ENCODE measurements at regions not wholly inside any gene's neighbourhood (a gene's known extent, or its start where the extent isn't known, plus 50 kb on each side); places are given as distances from the start of the nearest gene placed in this dataset.

DNA sequence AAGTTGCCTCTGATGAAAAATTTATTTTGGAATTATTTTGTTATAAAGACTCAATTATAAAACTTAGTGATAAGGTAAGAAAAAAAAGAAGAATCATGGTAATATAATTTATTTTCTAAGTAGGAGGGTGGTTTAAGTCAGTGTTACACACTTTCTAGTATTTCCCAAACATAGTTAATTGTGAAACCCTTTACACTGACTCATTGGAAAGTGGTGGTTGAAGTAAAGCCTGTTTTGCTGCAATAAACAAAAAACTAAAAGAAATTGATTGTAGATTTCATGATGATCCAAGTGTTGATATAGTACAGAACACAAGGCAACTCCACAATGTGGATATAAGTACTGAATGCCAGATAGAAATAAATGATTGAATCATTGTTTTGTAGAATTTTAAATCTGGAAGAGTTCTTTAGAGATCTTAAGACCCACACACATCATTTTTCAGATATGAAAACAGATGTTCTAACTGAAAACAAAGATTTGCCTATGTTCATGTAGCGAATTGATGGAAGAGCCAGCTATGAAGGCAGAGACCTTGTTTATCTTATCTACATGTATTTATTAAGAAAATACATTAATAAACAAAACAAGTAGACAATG lies 539.8 kb downstream of the PRELID2 start:
- Histone ChIP-seq H3K79me2 (ENCODE audit: low read length) (no peaks in the 10 kb centered on the region), H3K4me1 (ENCODE audit: low read length) (no peaks in the 10 kb centered on the region), H4K20me1 (ENCODE audit: insufficient read depth, low read depth, low read length) (no peaks in the 10 kb centered on the region), H2AFZ (ENCODE audit: low read length) (no peak overlapping the region), H3K4me3 (ENCODE audit: low read length) (no peak overlapping the region), H3K27me3 (ENCODE audit: low read length) (no peaks in the 10 kb centered on the region), H3K9me2 (replicated peaks; ENCODE audit: insufficient read depth, low read length) (no peaks in the 10 kb centered on the region), H3K9me3 (ENCODE audit: low read length) (no peaks in the 10 kb centered on the region), H3K9ac (ENCODE audit: low read length) (no peak overlapping the region), H3K36me3 (ENCODE audit: insufficient read depth, low read length) (no peaks in the 10 kb centered on the region), H3K4me2 (ENCODE audit: low read depth, low read length, poor library complexity, severe bottlenecking) (no peak overlapping the region), H3K27ac (ENCODE audit: low read length) (no peak overlapping the region)
- DNase-seq, result no peak

DNA sequence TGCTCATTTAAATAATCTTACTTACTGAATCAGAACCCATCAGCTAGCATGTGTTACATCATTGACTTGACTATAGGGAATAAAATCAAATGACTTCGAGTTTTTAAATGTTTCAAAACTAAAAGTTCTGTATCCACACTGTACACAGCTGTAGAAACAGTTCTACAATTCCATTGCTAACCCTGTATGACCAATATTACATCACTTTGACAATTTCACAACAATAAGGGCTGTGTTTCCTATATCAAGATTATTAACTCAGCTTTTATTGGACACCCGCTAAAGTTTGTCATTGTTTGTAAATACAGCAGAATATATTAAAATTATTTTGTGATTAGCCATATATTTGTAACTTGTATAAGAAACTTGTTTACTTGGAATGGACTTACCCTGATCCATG lies 540.8 kb downstream of the PRELID2 start:
- no peaks in the 10 kb centered on the region for H3K4me1 ChIP-seq (ENCODE audit: low read length)
- no peaks in the 10 kb centered on the region for H3K27me3 ChIP-seq (ENCODE audit: low read length)
- no peaks in the 10 kb centered on the region for H3K36me3 ChIP-seq (ENCODE audit: insufficient read depth, low read length)
- H3K9me2 ChIP-seq (replicated peaks; ENCODE audit: insufficient read depth, low read length), result no peaks in the 10 kb centered on the region
- no peak for DNase-seq
- no peak overlapping the region for H3K4me3 ChIP-seq (ENCODE audit: low read length)
- no peak overlapping the region for H3K4me2 ChIP-seq (ENCODE audit: low read depth, low read length, poor library complexity, severe bottlenecking)
- H3K79me2 ChIP-seq (ENCODE audit: low read length), result no peaks in the 10 kb centered on the region
- no peaks in the 10 kb centered on the region for H3K9me3 ChIP-seq (ENCODE audit: low read length)
- H4K20me1 ChIP-seq (ENCODE audit: insufficient read depth, low read depth, low read length), result no peaks in the 10 kb centered on the region
- H3K27ac ChIP-seq (ENCODE audit: low read length), result no peak overlapping the region
- H3K9ac ChIP-seq (ENCODE audit: low read length), result no peak overlapping the region
- H2AFZ ChIP-seq (ENCODE audit: low read length), result no peak overlapping the region

DNA sequence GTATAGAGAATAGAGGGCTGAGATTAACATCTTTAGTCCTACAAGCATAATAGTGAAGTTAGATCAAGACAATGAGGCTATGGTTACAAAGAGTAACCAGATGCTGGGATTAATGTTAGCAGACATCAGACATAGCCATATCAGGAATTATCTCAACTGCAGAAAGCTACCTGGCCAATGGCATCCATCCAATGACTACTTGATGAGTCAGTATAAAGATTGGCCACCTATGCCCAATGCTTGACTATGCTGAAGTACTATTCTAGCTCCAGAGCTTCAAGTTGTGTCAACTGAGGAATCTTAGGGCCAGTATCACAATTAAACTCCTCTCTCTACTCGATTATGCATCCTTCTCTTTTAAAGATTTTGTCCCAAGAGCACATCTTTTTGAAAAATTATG lies 541.4 kb downstream of the PRELID2 start:
- Histone ChIP-seq H3K27ac (ENCODE audit: low read length) (no peak overlapping the region), H3K36me3 (ENCODE audit: insufficient read depth, low read length) (no peaks in the 10 kb centered on the region), H3K79me2 (ENCODE audit: low read length) (no peaks in the 10 kb centered on the region), H3K9me2 (replicated peaks; ENCODE audit: insufficient read depth, low read length) (no peaks in the 10 kb centered on the region), H3K9me3 (ENCODE audit: low read length) (no peaks in the 10 kb centered on the region), H3K4me2 (ENCODE audit: low read depth, low read length, poor library complexity, severe bottlenecking) (no peak overlapping the region), H3K4me3 (ENCODE audit: low read length) (no peak overlapping the region), H4K20me1 (ENCODE audit: insufficient read depth, low read depth, low read length) (no peaks in the 10 kb centered on the region), H2AFZ (ENCODE audit: low read length) (no peak overlapping the region), H3K4me1 (ENCODE audit: low read length) (no peaks in the 10 kb centered on the region), H3K9ac (ENCODE audit: low read length) (no peak overlapping the region), H3K27me3 (ENCODE audit: low read length) (no peaks in the 10 kb centered on the region)
- DNase-seq, result no peak

DNA sequence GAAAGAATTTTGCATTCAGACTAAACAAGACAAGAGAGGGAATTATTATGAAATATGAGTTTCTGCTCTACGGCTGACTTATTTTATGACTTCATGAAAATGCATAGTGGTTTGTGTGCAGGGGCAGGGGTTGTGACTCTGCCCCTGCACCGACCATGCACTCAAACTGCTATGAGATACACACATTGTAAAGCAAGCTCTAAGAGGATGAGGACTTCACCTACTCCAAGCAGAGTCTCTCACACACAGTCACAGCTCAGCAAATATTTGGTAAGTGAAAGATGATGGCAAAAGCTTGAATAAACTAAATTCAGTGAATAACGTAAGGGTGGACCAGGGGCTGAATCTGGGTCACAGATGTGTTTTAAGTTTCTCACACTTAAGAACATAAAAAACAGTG lies 542.9 kb downstream of the PRELID2 start:
- Histone ChIP-seq H4K20me1 (ENCODE audit: insufficient read depth, low read depth, low read length) (no peaks in the 10 kb centered on the region), H3K27me3 (ENCODE audit: low read length) (no peaks in the 10 kb centered on the region)

DNA sequence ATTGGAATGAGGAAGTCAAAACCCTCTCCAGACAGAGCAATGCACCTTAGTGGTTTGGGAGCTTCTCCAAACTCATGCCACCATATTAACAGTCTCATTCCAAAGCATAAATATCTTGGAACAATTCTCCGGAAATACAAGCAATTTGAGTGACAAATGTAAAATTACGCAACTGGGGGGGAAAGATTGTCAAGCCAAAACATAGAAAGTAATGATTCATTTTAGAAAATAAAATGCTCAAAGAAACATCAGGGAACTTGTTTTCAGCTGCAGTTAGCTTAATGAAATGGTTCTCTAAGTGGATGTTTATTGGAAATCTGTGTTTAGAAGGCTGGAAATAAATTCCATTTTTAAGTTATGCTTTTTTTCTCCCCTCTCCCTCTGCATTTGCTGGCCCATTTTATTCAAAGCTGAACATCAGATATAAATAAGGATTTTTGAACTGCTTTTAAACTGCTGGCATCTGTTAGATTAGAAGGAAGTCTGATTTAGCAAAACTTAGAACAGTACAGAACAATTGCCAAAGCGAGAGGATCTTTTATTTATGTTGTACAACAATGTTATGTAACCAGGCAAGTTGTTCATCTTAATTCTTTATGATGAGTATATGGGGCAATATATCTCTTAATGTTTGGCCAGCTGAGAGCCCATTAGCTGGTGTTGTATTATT lies 551.9 kb downstream of the PRELID2 start:
- DNase-seq, result no peak
- Histone ChIP-seq H2AFZ (ENCODE audit: low read length) (no peak overlapping the region), H3K9me3 (ENCODE audit: low read length) (no peaks in the 10 kb centered on the region), H3K4me1 (ENCODE audit: low read length) (no peaks in the 10 kb centered on the region), H3K27me3 (ENCODE audit: low read length) (no peaks in the 10 kb centered on the region), H3K36me3 (ENCODE audit: insufficient read depth, low read length) (no peaks in the 10 kb centered on the region), H3K27ac (ENCODE audit: low read length) (no peak overlapping the region), H4K20me1 (ENCODE audit: insufficient read depth, low read depth, low read length) (no peaks in the 10 kb centered on the region), H3K4me2 (ENCODE audit: low read depth, low read length, poor library complexity, severe bottlenecking) (no peak overlapping the region), H3K9me2 (replicated peaks; ENCODE audit: insufficient read depth, low read length) (no peaks in the 10 kb centered on the region), H3K4me3 (ENCODE audit: low read length) (no peak overlapping the region), H3K9ac (ENCODE audit: low read length) (no peak overlapping the region), H3K79me2 (ENCODE audit: low read length) (no peaks in the 10 kb centered on the region)

More for the DNA sequence above, 542.9 kb downstream of the PRELID2 start:
- Histone ChIP-seq H3K79me2 (ENCODE audit: low read length) (no peaks in the 10 kb centered on the region), H3K36me3 (ENCODE audit: insufficient read depth, low read length) (no peaks in the 10 kb centered on the region), H3K4me3 (ENCODE audit: low read length) (no peak overlapping the region), H3K9ac (ENCODE audit: low read length) (no peak overlapping the region), H3K4me2 (ENCODE audit: low read depth, low read length, poor library complexity, severe bottlenecking) (no peak overlapping the region), H3K4me1 (ENCODE audit: low read length) (no peaks in the 10 kb centered on the region), H3K9me2 (replicated peaks; ENCODE audit: insufficient read depth, low read length) (no peaks in the 10 kb centered on the region), H3K27ac (ENCODE audit: low read length) (no peak overlapping the region), H3K9me3 (ENCODE audit: low read length) (no peaks in the 10 kb centered on the region), H2AFZ (ENCODE audit: low read length) (no peak overlapping the region)
- DNase-seq, result no peak

DNA sequence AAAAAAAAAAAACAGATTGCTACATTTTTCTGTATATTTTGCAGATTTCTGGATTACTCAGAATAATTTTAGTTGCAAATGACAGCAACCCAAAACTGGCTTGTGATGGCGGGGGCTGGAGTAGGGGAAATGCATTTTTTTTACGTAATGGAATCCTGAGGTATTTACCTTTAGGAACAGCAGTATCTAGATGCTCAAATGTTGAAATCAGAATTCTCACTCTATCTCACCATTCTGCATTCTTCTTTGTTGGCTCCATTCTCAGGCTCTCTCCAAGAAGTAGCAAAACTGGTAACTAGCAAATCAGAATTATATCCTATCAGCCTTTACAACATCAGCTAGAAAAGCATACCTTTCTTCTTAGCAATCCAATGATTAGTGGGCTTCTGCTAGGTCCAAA lies 554.3 kb downstream of the PRELID2 start:
- no peak overlapping the region for H3K4me2 ChIP-seq (ENCODE audit: low read depth, low read length, poor library complexity, severe bottlenecking)
- H3K9ac ChIP-seq (ENCODE audit: low read length), result no peak overlapping the region
- no peaks in the 10 kb centered on the region for H3K9me2 ChIP-seq (replicated peaks; ENCODE audit: insufficient read depth, low read length)
- no peaks in the 10 kb centered on the region for H3K27me3 ChIP-seq (ENCODE audit: low read length)
- H4K20me1 ChIP-seq (ENCODE audit: insufficient read depth, low read depth, low read length), result no peaks in the 10 kb centered on the region
- H3K27ac ChIP-seq (ENCODE audit: low read length), result no peak overlapping the region
- H2AFZ ChIP-seq (ENCODE audit: low read length), result no peak overlapping the region
- no peak overlapping the region for H3K4me3 ChIP-seq (ENCODE audit: low read length)
- H3K36me3 ChIP-seq (ENCODE audit: insufficient read depth, low read length), result no peaks in the 10 kb centered on the region
- H3K9me3 ChIP-seq (ENCODE audit: low read length), result no peaks in the 10 kb centered on the region
- H3K79me2 ChIP-seq (ENCODE audit: low read length), result no peaks in the 10 kb centered on the region
- DNase-seq, result no peak
- no peaks in the 10 kb centered on the region for H3K4me1 ChIP-seq (ENCODE audit: low read length)

DNA sequence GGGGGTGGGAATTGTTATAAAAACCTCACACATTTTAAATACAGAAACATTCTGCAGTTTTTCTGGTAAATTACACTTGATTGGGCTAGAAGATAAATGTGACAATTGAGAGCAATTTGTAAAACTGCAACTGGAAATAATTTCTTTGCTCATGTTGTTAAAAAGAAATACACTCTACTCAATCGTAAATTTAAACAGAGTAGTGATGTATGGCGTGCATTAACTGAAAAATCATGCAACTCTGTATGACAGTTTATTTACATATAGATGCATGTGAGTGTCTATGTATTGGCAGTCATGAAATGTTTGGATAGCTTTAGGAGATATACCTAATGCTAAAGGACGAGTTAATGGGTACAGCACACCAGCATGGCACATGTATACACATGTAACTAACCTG lies 554.9 kb downstream of the PRELID2 start:
- Histone ChIP-seq H3K79me2 (ENCODE audit: low read length) (no peaks in the 10 kb centered on the region), H3K27ac (ENCODE audit: low read length) (no peak overlapping the region), H3K9me3 (ENCODE audit: low read length) (no peaks in the 10 kb centered on the region), H3K4me2 (ENCODE audit: low read depth, low read length, poor library complexity, severe bottlenecking) (no peak overlapping the region), H3K9me2 (replicated peaks; ENCODE audit: insufficient read depth, low read length) (no peaks in the 10 kb centered on the region), H3K27me3 (ENCODE audit: low read length) (no peaks in the 10 kb centered on the region), H3K4me1 (ENCODE audit: low read length) (no peaks in the 10 kb centered on the region), H4K20me1 (ENCODE audit: insufficient read depth, low read depth, low read length) (no peaks in the 10 kb centered on the region), H3K4me3 (ENCODE audit: low read length) (no peak overlapping the region), H3K36me3 (ENCODE audit: insufficient read depth, low read length) (no peaks in the 10 kb centered on the region), H3K9ac (ENCODE audit: low read length) (no peak overlapping the region), H2AFZ (ENCODE audit: low read length) (no peak overlapping the region)
- no peak for DNase-seq

DNA sequence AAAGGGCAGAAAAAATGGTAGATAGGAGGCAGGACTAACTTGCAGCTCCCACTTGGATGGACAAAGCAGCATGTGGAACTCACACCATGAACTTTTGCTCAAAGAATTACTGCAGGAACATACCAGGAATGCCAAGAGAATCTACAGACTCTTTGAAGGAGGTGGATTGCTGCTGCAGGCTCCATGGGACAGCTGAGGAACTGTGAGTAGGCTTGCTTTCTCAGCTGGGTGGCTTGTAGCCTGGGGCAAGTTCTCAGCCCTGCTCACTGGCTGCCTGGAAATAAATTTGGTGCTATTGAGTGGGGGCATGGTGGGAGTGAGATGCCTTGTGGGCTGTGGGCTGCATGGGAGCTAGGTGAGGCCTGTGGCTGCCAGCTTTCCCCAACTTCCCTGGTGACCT lies 574.5 kb downstream of the PRELID2 start:
- Histone ChIP-seq H2AFZ (ENCODE audit: low read length) (no peak overlapping the region), H3K4me1 (ENCODE audit: low read length) (no peaks in the 10 kb centered on the region), H3K27ac (ENCODE audit: low read length) (no peak overlapping the region), H3K36me3 (ENCODE audit: insufficient read depth, low read length) (no peaks in the 10 kb centered on the region), H3K9me3 (ENCODE audit: low read length) (no peaks in the 10 kb centered on the region), H3K9me2 (replicated peaks; ENCODE audit: insufficient read depth, low read length) (no peaks in the 10 kb centered on the region), H4K20me1 (ENCODE audit: insufficient read depth, low read depth, low read length) (no peaks in the 10 kb centered on the region), H3K4me3 (ENCODE audit: low read length) (no peak overlapping the region), H3K79me2 (ENCODE audit: low read length) (no peaks in the 10 kb centered on the region), H3K4me2 (ENCODE audit: low read depth, low read length, poor library complexity, severe bottlenecking) (no peak overlapping the region), H3K27me3 (ENCODE audit: low read length) (no peaks in the 10 kb centered on the region), H3K9ac (ENCODE audit: low read length) (no peak overlapping the region)
- no peak for DNase-seq
